ENCODE measurements at regions not wholly inside any gene's neighbourhood (a gene's known extent, or its start where the extent isn't known, plus 50 kb on each side); places are given as distances from the start of the nearest gene placed in this dataset.
"Not testable (repeated sequence)": the region's sequence is repeated elsewhere in the genome, so short reads cannot be mapped to it uniquely, and the experiment has no call there.

- DNase-seq (ENCODE audit: low read depth, low spot score), result no peak
Observed at GRCh38 chr10:29730458-29730857, 95.7 kb upstream of the SVIL start.

- no peak for DNase-seq (ENCODE audit: low read depth, low spot score)
Observed at GRCh38 chr10:29728541-29729049, 93.8 kb upstream of the SVIL start.

- not testable (repeated sequence) for DNase-seq (ENCODE audit: low read depth, low spot score)
Observed at GRCh38 chr10:29725927-29726326, 91.2 kb upstream of the SVIL start.

GRCh38 chr10:29725133-29725720, 90.5 kb upstream of the SVIL start:
- DNase-seq (ENCODE audit: low read depth, low spot score), result no peak

- DNase-seq (ENCODE audit: low read depth, low spot score), result no peak
Observed at GRCh38 chr10:29723726-29724125, 89.0 kb upstream of the SVIL start.

GRCh38 chr10:29722777-29723176, 88.0 kb upstream of the SVIL start:
- no peak for DNase-seq (ENCODE audit: low read depth, low spot score)

- DNase-seq (ENCODE audit: low read depth, low spot score), result no peak
Observed at GRCh38 chr10:29720149-29720548, 85.4 kb upstream of the SVIL start.

- no peak for DNase-seq (ENCODE audit: low read depth, low spot score)
Observed at GRCh38 chr10:29719281-29719675, 84.5 kb upstream of the SVIL start.

- no peak for DNase-seq (ENCODE audit: low read depth, low spot score)
Observed at GRCh38 chr10:29715296-29715695, 80.5 kb upstream of the SVIL start.

- DNase-seq (ENCODE audit: low read depth, low spot score), result no peak
Observed at GRCh38 chr10:29714096-29714874, 79.5 kb upstream of the SVIL start.

- DNase-seq (ENCODE audit: low read depth, low spot score), result no peak
Observed at GRCh38 chr10:29713450-29713849, 78.7 kb upstream of the SVIL start.

GRCh38 chr10:29712108-29712507, 77.3 kb upstream of the SVIL start:
- peak; percentile 65 for DNase-seq (ENCODE audit: low read depth, low spot score)

- DNase-seq (ENCODE audit: low read depth, low spot score), result no peak
Observed at GRCh38 chr10:29710128-29710527, 75.4 kb upstream of the SVIL start.

- DNase-seq (ENCODE audit: low read depth, low spot score), result no peak
Observed at GRCh38 chr10:29709484-29710002, 74.8 kb upstream of the SVIL start.

GRCh38 chr10:29703271-29703670, 68.5 kb upstream of the SVIL start:
- no peak for DNase-seq (ENCODE audit: low read depth, low spot score)

GRCh38 chr10:29702273-29703164, 67.7 kb upstream of the SVIL start:
- DNase-seq (ENCODE audit: low read depth, low spot score), result no peak

- no peak for DNase-seq (ENCODE audit: low read depth, low spot score)
Observed at GRCh38 chr10:29701306-29701705, 66.5 kb upstream of the SVIL start.

GRCh38 chr10:29699621-29700020, 64.8 kb upstream of the SVIL start:
- no peak for DNase-seq (ENCODE audit: low read depth, low spot score)

- no peak for DNase-seq (ENCODE audit: low read depth, low spot score)
Observed at GRCh38 chr10:29698773-29699490, 64.2 kb upstream of the SVIL start.

- not testable (repeated sequence) for DNase-seq (ENCODE audit: low read depth, low spot score)
Observed at GRCh38 chr10:29696581-29696980, 61.8 kb upstream of the SVIL start.

- DNase-seq (ENCODE audit: low read depth, low spot score), result no peak
Observed at GRCh38 chr10:29694121-29694520, 59.4 kb upstream of the SVIL start.

All from iPS DF 19.7 (cell line).